Ishikawa (cell line): ENCODE measurements at regions not wholly inside any gene's neighbourhood (a gene's known extent, or its start where the extent isn't known, plus 50 kb on each side); places are given as distances from the start of the nearest gene placed in this dataset.

Source experiments
- CEBPB ChIP-seq: IDR thresholded peaks from 2 replicates; pipeline ENCODE4 v1.6.1; 2012
- CREB1 ChIP-seq: IDR thresholded peaks from 2 replicates; pipeline ENCODE4 v1.6.1; 2012; ENCODE audit warnings: low read depth
- EGR1 ChIP-seq: IDR thresholded peaks from 2 replicates; pipeline ENCODE4 v1.6.1; 2012
- EP300 ChIP-seq: IDR thresholded peaks from 2 replicates; pipeline ENCODE4 v1.6.1; 2012; ENCODE audit warnings: borderline replicate concordance
- FOXM1 ChIP-seq: IDR thresholded peaks from 2 replicates; pipeline ENCODE4 v1.6.1; 2012; ENCODE audit warnings: low read depth, borderline replicate concordance
- NFIC ChIP-seq: IDR thresholded peaks from 2 replicates; pipeline ENCODE4 v1.6.1; 2012
- RAD21 ChIP-seq: IDR thresholded peaks from 2 replicates; pipeline ENCODE4 v1.6.1; 2012; ENCODE audit warnings: low read depth
- TAF1 ChIP-seq: IDR thresholded peaks from 2 replicates; pipeline ENCODE4 v1.6.1; 2012; ENCODE audit warnings: low read depth, mild to moderate bottlenecking
- TCF12 ChIP-seq: IDR thresholded peaks from 2 replicates; pipeline ENCODE4 v1.6.1; 2012; ENCODE audit warnings: low read depth
- TEAD4 ChIP-seq: IDR thresholded peaks from 2 replicates; pipeline ENCODE4 v1.6.1; 2012
- USF1 ChIP-seq: IDR thresholded peaks from 2 replicates; pipeline ENCODE4 v1.6.1; 2012
- YY1 ChIP-seq: IDR thresholded peaks from 2 replicates; pipeline ENCODE4 v1.6.1; 2012; ENCODE audit warnings: low read depth
- ZBTB7A ChIP-seq: IDR thresholded peaks from 2 replicates; pipeline ENCODE4 v1.6.1; 2012; ENCODE audit warnings: low read depth
- TF ChIP-seq, protein P1 (sequence below): IDR thresholded peaks from 2 replicates; pipeline ENCODE4 v1.6.1; 2012; ENCODE audit warnings: low read depth, mild to moderate bottlenecking
- TF ChIP-seq, protein P2 (sequence below): IDR thresholded peaks from 2 replicates; pipeline ENCODE4 v1.6.1; 2012

- no peak for TF ChIP-seq CEBPB
- TF ChIP-seq RAD21: no peak
- no peak for TF ChIP-seq ZBTB7A
- TF ChIP-seq NFIC: no peak
- TF ChIP-seq, protein P1, sequence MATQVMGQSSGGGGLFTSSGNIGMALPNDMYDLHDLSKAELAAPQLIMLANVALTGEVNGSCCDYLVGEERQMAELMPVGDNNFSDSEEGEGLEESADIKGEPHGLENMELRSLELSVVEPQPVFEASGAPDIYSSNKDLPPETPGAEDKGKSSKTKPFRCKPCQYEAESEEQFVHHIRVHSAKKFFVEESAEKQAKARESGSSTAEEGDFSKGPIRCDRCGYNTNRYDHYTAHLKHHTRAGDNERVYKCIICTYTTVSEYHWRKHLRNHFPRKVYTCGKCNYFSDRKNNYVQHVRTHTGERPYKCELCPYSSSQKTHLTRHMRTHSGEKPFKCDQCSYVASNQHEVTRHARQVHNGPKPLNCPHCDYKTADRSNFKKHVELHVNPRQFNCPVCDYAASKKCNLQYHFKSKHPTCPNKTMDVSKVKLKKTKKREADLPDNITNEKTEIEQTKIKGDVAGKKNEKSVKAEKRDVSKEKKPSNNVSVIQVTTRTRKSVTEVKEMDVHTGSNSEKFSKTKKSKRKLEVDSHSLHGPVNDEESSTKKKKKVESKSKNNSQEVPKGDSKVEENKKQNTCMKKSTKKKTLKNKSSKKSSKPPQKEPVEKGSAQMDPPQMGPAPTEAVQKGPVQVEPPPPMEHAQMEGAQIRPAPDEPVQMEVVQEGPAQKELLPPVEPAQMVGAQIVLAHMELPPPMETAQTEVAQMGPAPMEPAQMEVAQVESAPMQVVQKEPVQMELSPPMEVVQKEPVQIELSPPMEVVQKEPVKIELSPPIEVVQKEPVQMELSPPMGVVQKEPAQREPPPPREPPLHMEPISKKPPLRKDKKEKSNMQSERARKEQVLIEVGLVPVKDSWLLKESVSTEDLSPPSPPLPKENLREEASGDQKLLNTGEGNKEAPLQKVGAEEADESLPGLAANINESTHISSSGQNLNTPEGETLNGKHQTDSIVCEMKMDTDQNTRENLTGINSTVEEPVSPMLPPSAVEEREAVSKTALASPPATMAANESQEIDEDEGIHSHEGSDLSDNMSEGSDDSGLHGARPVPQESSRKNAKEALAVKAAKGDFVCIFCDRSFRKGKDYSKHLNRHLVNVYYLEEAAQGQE: no peak
- TF ChIP-seq YY1: no peak
- no peak for TF ChIP-seq USF1
- no peak for TF ChIP-seq EGR1
- no peak for TF ChIP-seq TCF12
These were observed 1028.8 kb upstream of the IGFBP7 start for GRCh38 chr4:58138786-58139668.

- TF ChIP-seq ZBTB7A (no peak), EGR1 (no peak), YY1 (no peak), FOXM1 (no peak), TCF12 (no peak), USF1 (no peak), NFIC (no peak), CREB1 (no peak), TEAD4 (no peak), TAF1 (no peak), RAD21 (no peak), CEBPB (no peak), EP300 (no peak)
- TF ChIP-seq, protein P1: no peak
- TF ChIP-seq, protein P2, sequence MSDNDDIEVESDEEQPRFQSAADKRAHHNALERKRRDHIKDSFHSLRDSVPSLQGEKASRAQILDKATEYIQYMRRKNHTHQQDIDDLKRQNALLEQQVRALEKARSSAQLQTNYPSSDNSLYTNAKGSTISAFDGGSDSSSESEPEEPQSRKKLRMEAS: no peak
These were observed 1026.4 kb upstream of the IGFBP7 start for GRCh38 chr4:58136604-58137003.

DNA sequence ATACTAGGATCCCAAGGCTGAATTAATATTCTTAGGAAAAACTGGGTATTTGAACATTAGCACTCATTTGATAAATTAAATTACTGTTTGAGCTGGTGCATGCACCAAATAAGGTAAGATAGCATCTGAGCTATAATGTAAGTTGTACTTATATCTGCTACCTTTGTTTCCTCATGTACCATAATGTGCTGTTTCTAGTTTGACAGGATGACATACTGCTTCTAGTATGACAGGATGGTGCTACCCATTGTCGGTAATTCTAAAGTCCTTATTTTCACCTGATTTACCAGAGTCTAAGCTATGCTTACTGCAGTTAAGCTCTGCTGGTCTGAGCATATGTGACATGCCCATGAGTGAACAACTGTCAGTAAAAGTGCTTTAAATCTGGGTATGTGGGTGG is 1017.5 kb upstream of the IGFBP7 start:
- TF ChIP-seq ZBTB7A: no peak

DNA sequence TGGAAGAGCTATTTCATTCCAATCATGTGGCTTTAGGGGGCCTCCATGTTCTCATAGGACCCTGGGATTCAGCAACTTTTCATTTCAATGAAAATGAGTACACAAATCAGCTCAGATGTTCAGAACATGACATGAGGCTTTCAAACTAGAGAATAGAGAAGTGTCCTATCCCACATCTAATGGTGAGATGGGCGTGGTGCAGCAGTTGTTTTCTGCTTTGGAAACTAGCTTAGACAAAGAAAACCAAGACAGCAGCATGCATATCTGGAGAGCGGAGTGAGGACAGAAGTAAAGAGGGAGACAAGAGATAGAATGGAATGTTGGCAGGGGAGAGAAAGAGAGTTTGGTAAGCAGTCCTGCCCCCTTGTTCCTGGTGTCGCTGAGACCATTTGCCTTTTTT is 1009.1 kb upstream of the IGFBP7 start:
- TF ChIP-seq, protein P2: no peak
- TF ChIP-seq TAF1 (no peak), CREB1 (no peak), EGR1 (no peak), TEAD4 (no peak), EP300 (no peak), TCF12 (no peak), YY1 (no peak), ZBTB7A (no peak), CEBPB (no peak), FOXM1 (no peak), RAD21 (no peak)
- TF ChIP-seq, protein P1: no peak

DNA sequence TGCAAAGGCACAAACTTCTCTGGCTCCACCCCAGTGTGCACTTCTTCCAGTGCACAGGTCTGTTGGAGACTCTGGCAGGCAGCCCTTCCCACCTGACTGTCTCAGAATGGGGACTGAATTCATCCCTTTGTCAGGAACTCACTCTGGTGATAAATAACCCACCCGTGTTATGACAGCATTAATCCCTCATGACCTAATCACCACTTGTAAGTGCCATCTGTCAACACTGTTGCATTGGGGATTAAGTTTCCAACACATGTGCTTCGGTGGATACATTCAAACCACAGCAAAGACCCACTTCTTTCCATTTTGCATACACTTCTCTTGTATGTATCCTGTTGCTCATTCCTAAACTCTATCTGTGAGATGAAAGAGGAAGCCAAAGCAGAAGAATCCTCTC is 1002.9 kb upstream of the IGFBP7 start:
- TF ChIP-seq, protein P1: no peak
- TF ChIP-seq RAD21 (no peak), TCF12 (no peak), EGR1 (no peak), EP300 (no peak), TEAD4 (no peak)
